Stimulated activated CD4-positive, alpha-beta T cell treated with anti-CD3 and anti-CD28 coated beads, Interleukin-2, amount 100 ng/mL, for 24 hours (primary cell): ENCODE measurements at regions not wholly inside any gene's neighbourhood (a gene's known extent, or its start where the extent isn't known, plus 50 kb on each side); places are given as distances from the start of the nearest gene placed in this dataset.

Source experiments
- DNase-seq, 2 donors: peaks; one replicate each; pipeline ENCODE4 v3.0.0-alpha.2; 2020

GRCh38 chr3:81947359-81947758, 185.9 kb upstream of the GBE1 start:
- no peak for DNase-seq

GRCh38 chr3:81938681-81939080, 177.2 kb upstream of the GBE1 start:
- DNase-seq = no peak

GRCh38 chr3:81936817-81937216, 175.4 kb upstream of the GBE1 start:
- DNase-seq = no peak

- no peak for DNase-seq
These were observed 171.2 kb upstream of the GBE1 start for GRCh38 chr3:81932681-81933080.

DNA sequence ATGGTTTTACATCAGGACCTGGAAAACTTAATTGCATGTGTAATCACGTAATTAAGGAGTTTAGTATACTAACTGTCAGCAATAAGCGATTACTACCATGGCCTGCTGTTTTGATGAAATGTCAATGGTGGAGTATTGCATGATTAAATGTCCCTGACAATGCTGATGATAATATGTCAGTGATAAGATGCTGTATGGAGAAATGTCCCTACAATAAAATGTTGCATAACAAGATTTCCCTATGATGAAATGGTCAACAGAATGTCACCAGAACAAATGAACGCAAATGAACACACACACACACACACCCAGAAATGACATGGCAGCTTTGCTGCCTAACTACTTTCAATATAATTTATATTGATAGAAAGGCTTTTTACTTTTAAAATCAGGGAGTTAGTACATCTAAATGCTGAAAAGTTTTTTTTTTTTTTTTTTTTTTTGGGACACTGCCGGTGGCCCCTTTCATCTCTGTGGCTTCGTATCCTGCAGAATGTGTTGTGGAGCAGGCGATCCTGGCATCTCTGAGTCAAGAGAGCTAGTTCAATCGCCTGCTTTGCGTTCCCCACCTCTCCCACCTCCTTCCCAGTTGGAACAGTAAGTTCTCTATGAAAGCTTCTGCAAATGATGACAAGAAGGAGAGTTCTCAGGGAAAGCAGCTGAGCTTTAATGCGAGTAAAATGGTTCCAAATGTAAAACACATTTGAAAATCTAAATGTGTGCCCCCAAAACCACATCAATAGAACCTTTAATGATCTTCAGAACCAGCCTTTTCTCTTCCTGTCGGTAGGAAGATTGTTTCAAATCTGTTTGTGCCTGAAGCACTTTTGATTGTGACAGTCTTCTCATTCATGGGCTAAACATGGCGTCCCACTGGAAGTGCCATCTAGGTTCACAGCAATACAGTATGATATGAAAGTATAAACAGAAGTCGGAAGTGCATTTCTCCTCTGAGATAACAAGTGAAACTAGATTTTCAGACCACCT, 170.1 kb upstream of the GBE1 start:
- no peak for DNase-seq

GRCh38 chr3:81929697-81930096, 168.3 kb upstream of the GBE1 start:
- no peak for DNase-seq

GRCh38 chr3:81927811-81928210, 166.4 kb upstream of the GBE1 start:
- no peak for DNase-seq

DNA sequence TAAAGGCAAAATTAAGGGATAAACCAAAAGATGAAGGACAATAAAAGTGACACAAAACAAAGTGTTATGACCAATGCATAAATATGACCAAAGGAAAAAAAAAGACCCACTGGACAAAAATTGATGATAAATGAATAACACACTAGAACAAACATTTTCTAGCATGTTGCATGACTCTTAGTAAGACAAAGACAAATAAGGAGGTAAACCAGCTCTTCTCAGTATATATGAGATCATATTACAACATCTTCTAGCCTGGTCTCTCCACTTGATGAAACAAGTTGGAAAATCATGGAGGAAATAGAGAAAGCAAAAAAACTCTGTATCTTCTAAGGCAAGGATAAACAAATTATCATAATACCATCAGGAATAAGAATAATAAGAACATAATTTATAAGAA, 163.9 kb upstream of the GBE1 start:
- no peak for DNase-seq

DNA sequence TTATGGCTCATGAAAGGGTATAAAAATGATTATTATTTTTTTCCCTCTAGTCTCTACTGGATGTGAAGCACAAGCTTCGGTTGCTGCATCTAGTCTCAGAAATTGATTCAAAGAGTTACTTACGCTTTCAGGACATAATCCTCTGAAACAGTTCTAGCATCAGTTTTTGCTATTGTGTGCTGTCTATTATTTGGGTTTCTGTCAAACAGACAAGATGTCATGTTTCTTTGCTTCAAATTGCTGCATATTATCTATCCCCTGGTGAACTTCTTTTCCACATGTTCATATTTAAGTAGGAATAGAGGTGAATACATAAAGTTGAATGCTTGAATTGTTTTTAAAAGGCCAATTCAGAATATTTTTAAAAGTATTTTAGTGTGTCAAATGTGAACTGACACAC, 161.6 kb upstream of the GBE1 start:
- no peak for DNase-seq

GRCh38 chr3:81922404-81922803, 161.0 kb upstream of the GBE1 start:
- no peak for DNase-seq

DNA sequence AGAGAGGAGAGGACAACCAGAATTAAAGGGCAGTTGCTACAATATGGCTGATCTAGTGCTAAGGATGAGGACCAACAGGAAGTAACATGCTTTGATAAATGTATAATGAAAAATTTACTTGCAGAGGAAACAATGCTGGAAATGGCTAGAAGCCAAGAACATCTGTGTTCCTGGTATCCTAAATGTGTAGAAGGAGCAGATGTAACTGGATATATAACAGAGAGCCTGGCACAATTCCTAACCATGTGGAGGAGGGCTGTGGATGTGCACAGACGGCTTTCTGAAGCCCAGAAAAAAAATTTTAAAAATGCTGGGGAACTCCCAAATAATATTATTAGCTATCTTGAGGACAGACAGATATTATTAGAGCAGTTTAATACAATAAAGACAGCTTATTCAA, 159.4 kb upstream of the GBE1 start:
- no peak for DNase-seq

DNA sequence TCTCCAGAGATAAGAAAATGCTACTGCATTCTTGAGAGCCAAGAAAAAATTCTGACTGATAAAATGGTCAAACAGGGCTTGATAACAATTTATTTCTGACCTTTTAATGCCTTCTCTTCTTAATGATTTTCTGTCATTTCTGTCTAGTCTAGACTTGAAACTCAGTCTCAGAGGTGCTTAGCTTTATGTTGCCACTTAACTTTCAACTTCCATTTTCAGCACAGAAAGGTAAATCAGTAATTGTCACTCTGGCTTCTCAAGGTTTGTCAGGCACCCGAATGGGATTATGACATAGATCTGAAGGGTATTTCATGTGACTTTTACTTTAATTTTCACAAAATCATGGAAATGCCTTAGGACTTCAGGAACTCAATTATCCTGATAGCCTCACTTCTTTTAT, 155.4 kb upstream of the GBE1 start:
- no peak for DNase-seq

DNA sequence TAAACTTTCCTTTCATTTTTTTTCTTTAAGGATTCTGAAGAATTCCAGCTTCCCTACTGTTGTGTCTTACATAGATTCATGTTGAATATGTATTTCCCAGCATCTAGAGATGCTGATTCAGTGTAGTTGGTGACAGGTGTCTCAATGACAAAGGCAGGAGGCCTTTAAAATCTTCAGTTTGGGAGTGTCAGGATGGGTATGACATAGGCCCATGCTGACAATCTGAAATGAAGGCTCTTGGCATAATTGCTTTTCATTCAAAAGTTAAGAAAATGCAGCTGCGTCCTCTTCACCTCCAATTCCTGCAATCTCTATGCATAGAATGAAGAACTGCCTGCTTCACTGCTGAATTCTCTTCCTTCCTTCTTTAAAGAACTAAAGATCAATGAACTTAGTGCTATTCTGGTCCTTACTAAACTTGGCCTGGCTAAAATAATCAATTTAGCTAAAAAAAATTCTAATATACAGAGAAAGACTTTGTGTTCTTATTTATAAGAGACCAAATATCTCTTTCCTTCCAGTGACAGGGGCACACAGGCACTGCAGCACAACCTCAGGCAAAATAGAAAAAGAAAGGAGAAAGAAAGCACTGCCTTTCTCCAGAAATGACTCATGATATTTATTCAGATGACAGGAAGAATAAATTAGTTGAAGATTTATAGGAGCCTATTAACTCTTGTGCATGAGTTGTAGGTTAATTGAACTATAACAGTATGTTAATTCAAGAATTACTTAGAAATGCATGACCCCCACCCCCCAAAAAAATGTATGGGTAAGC, 152.6 kb upstream of the GBE1 start:
- no peak for DNase-seq

DNA sequence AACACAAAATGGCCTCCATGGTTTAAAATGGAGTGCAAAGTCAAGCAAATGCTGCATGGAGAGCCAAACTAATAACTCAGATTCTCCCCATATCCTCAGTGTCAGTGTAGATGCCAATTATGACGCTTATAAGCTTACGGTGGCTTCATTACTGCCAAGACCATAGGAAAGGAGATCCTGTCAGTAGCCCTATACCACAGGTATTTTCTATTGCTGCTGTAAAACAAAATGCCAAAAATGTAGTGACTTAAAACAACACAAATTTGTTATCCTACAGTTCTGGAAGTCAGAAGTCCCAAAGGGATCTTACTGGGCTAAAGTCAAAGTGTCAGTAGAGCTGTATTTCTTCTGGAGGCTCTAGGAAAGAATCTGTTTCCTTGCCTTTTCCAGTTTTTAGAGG, 149.8 kb upstream of the GBE1 start:
- DNase-seq = no peak

DNA sequence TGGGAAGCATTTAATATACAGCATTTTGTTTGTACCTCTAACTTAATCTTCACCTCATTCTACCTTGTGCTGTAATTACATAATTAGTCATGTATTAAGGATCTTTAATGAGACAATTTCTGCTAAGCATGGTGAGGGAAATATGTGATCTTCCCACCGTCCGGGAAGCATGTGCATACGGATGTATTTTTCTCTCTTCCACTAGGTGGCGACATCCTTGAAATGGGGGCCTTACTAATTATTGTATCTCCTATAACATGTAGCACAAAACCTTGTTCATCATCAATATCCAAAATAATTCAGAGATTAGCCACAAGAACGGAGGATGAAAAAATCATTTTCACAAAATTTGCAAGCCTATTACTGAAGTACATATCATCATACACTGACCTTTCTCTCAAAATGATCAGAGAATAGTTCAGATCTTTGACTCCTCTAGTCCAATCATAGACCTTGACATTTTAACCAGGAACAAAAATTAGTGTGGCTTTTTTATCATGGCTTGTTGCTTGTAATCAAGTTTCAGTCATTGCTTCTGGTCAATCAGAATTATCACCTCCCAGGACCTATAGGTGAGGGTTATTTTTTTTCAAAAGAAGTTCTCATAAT, 148.9 kb upstream of the GBE1 start:
- DNase-seq = peak; percentile 2 to 17

DNA sequence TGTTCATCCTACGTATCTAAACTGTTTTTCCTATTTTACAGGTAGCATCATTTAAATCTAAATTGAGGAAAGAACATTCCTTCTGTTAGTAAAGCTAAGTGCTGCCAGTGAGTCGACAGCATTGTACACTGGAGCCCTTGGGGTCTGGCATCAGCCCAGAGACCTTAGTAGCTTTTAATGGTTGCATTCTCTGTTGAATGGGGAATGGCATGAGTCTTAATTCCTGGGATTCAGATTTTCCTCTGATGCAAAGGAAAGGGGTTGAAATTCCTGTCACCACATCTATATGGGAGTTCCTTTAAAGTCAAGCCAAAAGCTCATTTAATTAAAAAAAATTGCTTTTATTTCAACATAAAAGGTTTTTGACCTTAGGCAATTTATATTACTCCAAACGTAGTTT, 148.4 kb upstream of the GBE1 start:
- DNase-seq = no peak

DNA sequence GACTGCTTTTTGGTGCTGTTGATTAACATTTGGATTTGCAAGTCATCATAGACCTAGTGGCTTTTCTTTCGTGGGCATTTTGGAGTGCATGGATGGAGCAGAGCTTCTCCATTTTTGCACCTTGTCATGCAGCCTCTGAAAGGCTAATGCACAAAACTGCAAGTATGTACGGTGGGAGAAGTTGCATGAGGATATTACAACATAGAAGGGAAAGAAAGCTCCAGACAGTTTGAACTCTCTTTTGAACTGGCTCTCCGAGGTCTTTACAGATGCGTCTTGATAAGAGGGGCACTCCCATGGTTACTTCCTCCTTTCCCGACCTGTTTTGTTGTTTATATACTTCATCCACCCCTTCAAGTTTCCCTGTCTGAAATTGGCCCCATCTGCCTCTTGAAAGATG, 147.1 kb upstream of the GBE1 start:
- no peak for DNase-seq

DNA sequence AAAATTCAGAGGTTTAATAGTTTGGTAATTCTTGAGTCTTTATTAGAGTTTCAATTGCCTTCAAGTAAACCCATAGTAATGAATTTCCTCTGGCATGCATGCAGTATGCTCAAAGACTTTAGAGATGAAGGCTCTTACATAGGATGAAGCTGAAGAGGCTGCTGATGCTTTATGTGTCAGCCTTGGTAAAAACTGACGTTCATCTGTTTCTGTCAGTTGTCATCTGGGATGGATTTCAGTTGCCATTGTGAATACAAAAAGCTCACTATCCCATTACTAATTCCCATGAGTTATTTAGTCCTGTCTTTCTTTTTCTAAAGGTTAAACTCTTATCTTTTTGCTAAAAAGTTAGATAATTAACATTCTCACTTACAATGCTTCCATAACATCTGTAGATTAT, 136.9 kb upstream of the GBE1 start:
- no peak for DNase-seq

GRCh38 chr3:81894598-81894997, 133.2 kb upstream of the GBE1 start:
- DNase-seq = no peak

GRCh38 chr3:81891055-81891895, 129.8 kb upstream of the GBE1 start:
- no peak for DNase-seq

GRCh38 chr3:81888914-81889557, 127.6 kb upstream of the GBE1 start:
- no peak for DNase-seq

DNA sequence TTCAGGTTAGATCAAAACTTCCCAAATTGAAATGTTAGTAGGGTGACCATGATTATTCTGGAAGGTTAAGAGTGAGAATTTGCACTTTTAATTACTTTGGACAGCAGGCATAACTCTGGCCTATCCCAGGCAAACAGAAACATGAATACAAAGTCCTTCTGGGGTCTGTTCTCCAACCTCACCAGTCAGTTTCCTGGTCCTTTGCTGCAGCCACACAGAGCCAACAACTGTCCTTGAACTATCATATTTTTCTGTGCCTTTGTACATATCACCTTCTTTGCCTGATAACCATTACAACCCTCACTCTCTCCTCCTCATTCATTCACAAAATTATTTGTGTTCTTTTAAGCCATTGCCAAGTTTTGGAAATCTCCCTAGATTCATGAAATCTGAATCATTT, 126.0 kb upstream of the GBE1 start:
- no peak for DNase-seq
